NOMO-1 treated with DMSO at 0.1 percent for 48 hours (cell line): ENCODE measurements at regions not wholly inside any gene's neighbourhood (a gene's known extent, or its start where the extent isn't known, plus 50 kb on each side); places are given as distances from the start of the nearest gene placed in this dataset.

ENCODE experiments used
- DNase-seq: peaks from one replicate; lab custom pipeline; 2025; ENCODE audit not compliant: unreplicated experiment; lab: John Stamatoyannopoulos, UW

DNA sequence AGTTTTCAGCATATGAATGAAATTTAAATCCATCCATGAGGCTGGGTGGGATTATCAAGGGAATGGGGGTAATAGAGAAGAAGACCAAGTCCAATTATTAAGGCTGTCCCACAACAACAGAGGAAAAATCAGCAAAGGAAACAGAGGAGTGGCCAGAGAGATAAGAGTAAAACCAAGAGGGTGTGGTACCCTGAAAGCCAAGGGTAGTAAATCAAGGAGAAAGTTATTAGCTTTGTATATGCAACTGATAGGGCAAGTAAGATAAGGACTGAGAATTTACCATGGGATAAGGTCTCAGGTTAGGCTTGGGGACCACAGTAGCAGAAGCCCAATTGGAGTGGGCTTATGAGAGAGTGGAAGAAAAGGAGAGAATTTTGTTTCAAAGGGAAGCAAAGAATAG is 134.5 kb downstream of the NUAK1 start:
- DNase-seq: no peak

DNA sequence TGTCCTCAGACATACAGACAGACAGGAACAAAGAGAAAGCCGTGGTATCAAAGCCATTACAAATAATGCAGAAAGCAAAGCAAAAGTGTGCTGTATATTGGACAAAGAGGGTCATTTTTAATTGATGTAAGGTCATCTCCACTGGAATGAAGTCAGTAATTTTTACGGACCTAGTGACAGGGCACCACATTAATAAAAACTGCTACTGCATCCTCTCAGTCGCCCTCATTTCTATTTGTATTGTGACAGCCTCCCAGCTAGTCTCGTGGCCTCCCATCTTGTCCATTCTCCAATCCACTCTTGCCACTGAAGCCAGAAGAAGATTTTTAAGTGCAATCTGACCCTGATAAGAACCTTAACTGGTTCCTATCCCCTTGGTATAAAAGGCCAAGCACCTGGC is 132.4 kb downstream of the NUAK1 start:
- DNase-seq: no peak

GRCh38 chr12:106006940-106007339 is 131.8 kb downstream of the NUAK1 start:
- no peak for DNase-seq

GRCh38 chr12:106010741-106011140 is 128.0 kb downstream of the NUAK1 start:
- no peak for DNase-seq
